ENCODE measurements at regions not wholly inside any gene's neighbourhood (a gene's known extent, or its start where the extent isn't known, plus 50 kb on each side); places are given as distances from the start of the nearest gene placed in this dataset.
A peak's percentile ranks its signal among the peaks of the same experiment; 100 is the strongest.

DNA sequence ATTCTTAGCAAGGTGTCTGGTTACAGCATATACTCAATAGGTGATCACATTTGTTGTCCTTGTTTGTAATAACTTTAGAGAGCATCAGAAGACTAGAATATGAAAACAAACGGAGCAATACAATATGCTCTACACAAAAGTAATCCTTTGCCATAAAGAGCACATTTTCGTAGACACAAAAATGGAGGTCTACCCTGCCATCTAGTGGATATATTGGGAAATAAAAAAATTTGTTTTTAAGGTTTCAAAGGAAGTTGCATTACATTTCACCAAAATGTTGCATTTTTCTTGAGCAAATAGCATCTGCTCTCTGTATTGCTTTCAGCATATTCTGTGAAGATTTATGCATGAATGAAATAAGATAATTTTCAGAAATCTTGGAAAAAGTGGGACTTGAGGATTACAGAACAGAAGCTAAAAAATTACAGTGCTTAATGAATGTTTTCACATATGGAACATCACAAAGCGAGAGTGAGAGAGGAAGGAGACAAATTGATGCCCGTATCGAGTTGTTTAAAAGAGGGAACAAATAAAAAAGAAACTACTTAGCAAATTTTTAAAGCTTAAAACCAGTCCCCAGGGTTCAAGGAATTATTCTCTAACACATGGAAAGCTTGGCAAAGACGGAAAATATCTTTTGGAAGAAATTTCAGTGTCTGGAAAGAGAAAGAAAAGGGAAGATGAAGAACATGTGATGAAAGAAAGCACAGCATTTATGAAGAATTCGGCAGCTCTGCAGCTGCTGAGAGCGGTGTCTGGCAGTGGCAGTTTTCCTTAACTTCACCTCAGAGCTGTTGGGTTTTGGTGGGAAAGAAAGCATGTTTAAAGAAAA lies 390.1 kb downstream of the ANKRD50 start:
- DNase-seq (ENCODE audit: low spot score): no peak

DNA sequence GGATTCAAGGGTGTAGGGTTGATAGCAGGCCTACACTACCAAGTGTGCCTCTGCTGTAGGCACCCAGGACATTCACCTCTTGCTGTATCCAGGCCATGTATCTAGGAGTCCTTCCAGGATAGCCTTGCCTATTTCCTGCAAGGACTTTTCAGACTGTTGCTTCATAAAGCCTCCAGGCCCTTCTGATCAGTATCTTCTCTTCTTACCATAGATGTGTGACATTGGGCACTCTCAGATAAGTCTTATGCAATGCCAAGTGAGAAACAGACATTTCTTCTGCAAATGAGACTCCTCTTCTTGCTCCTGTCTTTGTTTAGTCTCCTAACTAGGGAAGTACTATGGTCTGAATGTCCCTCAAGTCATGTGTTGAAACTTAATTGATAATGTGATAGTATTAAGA lies 386.8 kb downstream of the ANKRD50 start:
- no peak for DNase-seq (ENCODE audit: low spot score)

DNA sequence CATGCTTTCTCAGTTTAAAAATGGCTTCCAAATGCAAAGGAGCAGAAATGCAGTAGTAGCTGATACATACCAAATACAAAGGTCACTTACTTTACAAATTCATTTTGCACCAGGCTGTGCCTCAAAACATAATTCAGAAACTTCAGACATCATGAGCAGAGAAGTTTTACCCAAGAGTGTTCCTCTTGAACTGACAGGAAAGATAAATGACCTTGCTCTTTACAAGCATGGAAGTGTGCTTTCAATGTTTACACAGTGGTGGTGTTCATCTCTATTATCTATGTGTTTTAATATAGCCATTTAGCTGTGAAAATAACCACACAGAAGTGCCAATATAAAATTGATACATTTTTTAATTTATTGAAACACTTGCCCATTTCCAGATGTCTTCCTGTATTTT lies 383.4 kb downstream of the ANKRD50 start:
- DNase-seq (ENCODE audit: low spot score): no peak

DNA sequence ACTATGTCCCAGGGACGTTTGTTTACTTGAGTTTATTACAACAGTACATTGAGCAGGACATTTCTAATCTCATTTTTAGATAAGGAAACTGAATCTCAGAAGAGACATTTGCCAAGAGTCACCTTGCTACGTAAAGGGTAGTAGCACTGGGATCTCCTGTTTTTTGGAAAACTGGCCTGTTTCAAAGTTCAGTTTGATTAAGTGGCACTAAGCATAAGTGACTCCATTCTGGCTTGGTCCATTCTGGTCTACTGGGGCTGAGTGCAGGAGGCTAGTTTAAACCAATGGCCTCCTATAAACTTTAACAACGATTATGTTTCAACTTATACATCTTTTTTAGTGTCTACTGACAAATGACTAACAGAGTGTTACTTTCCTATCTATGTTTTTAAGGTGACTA lies 382.5 kb downstream of the ANKRD50 start:
- no peak for DNase-seq (ENCODE audit: low spot score)

DNA sequence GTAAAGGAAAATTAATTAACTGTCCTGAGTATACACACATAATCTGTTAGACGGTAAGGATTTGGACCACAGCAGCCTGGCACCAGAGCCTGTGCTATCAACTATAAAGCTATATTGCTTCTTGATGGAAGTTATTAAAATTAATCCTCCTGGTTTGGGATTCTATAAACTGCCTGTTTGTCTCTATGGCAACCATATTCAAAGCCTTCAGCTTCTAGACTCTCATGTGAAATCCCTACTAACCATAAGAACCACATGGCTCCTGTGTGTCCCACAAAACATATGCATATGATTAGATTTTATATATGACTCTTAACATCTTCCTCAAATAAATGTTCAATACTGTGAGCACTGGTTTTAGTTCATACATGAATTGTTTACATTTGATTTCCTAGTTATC lies 380.8 kb downstream of the ANKRD50 start:
- no peak for DNase-seq (ENCODE audit: low spot score)

DNA sequence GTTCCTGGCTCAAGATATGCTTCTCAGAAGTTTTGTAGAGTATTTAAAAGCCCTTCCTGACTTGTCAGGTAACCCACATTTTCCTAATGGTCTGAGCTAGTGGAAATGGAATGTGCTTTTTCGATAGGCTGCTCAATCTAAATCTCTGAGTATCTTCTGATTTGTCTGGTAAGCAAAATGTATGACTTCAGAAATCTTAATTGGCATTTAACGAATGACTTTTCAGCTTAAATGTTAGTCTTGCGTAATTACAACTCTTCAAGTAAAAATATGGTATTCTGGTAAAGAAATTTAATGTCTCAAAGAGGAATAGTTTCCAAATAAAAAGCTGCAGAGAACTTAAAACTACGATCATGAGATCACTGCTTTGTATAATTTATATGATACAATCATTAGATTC lies 379.1 kb downstream of the ANKRD50 start:
- DNase-seq (ENCODE audit: low spot score): no peak

DNA sequence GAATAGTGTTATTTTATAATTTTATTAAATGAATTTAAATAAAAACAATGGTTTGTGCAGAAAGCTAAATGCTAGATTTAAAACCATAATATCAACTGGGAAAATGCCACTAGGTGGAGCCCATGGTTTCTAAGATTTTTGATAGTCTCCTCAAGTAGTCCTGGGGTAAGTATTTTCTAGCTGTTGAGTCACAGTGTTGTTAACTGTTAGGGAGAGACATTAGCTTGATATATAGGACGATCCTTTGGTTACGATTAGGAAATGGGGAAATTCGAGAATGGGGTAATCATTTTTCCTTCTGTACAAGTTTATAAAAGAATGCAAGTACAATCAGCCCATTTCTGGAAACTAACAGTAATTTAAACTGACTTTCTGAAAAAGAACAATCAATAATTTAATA lies 378.4 kb downstream of the ANKRD50 start:
- peak; percentile 43 for DNase-seq (ENCODE audit: low spot score)

DNA sequence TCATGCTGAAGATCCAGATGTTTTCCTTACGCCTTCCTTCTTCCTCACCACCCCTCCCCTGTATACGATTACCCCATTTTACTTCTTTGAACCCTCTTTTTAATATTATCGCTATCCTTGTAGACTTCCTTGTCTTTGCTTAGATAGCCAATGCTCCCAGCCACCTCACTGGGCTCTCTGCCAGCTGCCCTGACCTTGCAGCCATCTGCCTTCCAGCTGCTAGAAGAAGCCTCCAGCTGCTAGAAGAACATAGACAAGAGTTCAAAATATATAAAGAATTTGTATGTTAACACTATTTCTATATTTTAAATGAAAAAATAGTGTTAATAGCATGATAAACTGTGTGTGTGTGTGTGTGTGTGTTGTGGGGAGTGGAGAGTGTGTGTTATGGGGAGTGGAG lies 374.7 kb downstream of the ANKRD50 start:
- DNase-seq (ENCODE audit: low spot score): no peak

DNA sequence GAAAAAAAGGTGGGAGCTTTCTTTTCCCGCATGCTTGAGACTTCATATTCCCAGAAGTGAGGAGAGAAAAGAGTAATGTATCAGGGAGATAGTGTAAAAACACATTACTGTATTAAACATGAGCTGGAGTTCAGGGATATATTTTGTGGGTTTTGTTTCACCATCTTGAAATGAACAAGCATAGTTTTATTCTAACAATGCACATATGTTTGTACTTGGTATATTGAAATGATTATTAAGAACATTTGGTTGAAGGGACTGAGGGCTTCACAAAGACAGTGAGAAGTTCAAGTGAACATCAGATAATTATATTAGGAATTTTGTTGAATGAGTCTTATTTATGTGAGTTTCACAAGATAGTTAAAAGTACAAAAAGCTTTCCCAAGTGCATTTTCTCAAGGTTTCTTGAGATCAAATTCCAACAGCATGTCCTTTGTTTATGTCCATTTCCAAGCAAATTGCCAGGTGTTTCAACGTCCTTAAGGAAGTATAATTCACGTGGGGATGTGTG lies 368.8 kb downstream of the ANKRD50 start:
- no peak for DNase-seq (ENCODE audit: low spot score)

DNA sequence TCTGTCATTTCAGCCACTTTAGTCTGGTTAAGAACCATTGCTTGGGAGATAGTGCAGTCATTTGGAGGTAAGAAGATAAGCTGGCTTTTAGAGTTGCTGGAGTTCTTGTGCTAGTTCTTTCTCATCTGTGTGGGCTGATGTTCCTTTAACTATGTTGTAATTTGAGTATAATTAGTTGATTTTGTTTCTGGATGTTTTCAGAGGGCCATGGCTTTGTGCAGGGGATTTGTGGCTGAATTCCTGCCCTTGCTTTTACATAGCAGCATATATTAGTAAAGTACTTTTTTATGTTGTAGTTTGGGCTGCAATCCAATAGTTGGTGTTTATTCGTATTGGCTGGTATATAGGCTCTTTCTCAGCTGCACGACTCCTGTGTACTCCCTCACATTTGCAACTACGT lies 339.6 kb downstream of the ANKRD50 start:
- no peak for DNase-seq (ENCODE audit: low spot score)

DNA sequence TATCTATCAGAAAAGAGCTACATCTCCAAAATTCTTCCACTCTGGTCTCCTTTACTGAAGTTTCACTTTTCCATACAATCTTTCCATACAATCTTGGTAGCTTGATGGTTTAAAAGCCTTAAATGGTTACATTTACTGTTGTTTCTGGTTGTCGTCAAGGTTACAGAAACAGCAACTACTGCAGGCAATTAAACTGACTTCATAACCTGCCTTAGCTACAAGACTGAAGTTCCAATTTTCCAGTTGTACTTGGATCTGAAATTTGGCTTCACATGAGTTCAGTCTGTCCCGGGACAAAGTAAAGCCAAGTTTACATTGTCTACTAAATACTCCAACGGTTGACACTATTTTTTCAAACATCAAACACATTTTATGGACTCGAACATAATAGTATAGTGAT lies 326.4 kb downstream of the ANKRD50 start:
- DNase-seq (ENCODE audit: low spot score): no peak

DNA sequence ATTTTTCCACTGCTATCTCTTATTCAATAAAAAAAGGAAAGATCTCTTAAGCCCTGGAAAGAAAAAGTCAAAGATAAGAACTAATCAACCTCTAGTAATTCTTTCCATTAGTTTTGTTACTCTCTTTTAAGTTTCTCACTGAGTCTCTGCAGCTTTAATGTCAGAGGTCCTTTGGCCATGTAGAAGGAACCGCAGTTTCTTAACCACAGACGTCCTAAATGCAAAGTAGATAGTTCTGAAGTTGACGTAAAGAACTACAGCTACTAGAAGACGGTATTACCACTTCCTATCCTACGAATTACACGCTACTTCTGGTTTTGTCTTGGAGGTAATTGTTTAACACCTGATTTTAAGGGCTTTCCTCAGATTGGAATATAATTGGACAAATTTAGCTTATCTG lies 325.9 kb downstream of the ANKRD50 start:
- DNase-seq (ENCODE audit: low spot score): no peak

DNA sequence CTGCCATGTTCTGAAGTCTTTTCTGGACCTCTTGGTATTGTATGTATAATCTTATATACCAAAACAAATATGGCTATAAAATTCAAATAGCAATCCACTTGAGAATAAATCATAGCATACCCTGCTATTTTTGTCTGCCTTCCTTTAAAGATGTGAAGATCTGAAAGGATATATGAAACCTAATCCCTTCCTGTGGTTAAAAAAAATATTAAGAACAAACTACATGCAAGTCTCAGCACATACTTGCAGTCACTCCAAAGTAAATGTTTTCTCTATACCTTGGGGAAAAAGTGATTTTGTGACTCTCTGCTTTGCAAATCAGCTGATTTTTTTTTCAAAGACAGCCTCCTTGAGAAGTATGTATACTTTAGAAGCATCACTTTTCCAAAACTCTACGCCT lies 322.9 kb downstream of the ANKRD50 start:
- no peak for DNase-seq (ENCODE audit: low spot score)

DNA sequence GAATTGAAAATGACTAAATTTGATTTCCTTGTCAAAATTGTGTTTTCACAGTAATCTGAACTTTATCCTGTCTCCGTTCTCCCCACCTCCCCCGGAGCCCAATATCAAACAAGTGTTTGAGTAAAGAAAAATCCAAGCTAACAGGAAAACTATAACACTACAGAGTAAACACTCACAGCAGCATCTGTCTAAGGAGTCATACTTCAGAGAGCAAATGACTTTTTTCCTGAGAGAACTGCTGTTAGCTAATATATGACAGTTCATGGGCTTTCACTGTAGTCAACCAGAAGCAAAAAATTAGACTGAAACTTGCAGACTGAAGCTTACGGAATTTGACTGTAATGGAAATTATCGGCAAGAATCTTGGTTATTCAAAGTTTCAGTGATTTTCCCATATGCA lies 321.7 kb downstream of the ANKRD50 start:
- DNase-seq (ENCODE audit: low spot score): no peak

DNA sequence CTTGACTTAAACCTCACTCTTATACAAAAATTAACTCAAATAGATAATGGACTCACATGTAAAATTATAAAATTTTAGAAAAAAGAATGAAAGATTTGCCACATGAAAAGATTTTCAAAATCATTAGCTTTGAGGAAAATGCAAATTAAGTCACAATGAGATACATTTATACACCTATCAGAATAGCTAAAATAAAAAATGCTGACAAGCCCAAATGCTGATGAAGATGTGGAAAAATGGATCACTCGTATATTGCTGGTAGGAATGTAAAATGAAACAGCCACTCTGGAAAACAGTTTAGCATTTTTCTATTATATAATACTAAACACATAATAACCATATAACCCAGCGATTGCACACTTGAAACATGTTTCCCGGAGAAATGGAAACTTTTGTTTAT lies 316.2 kb downstream of the ANKRD50 start:
- no peak for DNase-seq (ENCODE audit: low spot score)

DNA sequence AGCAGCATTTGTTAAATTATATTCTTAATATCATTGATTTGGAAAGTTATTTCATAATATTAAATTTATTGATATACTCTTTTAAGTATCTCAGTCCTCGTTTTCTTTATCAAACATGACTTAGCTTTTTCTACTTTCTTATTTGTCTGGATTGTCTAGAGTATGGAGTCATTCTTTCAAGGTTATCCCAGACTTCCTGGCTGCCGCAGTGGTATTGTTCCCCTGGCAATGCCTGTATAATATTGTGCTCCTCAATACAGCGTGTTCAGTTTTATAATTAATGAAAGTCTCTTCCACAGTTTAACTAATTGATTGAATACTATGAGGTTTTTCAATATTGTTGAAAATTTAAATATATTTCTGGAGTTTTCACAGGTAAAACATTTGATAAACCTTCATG lies 310.9 kb downstream of the ANKRD50 start:
- DNase-seq (ENCODE audit: low spot score): no peak

DNA sequence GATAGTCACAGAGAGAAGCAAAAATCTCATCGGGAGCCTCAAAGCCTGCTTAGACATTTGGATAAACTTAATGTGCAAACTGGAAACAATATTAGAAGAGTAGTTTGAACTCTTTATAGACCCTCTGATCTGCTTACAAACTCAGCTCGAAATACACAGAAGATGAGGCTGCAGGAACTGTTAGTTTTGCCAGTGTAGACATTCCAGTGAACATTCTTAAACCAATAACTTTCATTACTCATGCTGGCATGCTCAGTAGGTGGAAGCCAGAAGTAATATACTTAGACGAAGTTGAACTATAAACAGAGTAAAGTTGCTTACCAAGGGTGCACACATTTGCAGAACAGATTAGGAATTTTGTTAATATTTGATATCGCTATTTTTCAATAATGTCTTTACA lies 303.5 kb downstream of the ANKRD50 start:
- no peak for DNase-seq (ENCODE audit: low spot score)

DNA sequence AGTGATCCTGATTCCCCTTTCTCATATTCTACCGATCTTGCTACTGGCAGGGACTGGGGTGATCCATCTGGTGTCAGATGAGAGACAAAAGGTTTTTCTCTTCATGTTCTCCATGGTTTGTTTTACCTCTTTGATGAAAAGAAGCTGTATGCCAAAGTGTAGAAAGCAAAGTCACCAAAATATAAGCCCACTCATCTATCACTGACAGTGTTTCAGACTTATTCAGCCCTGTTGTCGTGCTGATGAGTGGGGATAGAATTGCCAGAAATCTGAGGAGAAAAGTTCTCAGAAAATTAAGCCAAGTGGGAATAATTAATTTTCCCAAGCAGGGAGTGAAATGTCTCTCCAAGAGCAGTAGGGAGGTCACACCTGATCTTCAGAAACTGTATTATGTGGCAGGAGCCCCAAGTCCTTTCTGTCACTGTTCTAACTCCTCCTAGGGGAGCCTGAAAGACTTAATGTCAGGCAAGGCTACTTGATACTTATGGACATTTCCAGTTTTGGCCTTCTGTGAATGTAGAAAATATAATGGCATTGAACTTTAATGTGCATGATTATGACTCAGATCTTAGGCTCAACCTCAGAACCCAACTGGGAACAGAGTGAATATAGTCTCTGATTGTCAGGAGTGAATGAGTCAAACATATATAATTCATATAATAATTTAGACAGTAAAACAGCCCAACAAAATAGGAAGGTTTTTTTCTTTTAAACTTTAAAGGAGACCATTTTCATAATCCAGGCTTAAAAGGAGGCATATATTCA lies 298.1 kb downstream of the ANKRD50 start:
- no peak for DNase-seq (ENCODE audit: low spot score)

DNA sequence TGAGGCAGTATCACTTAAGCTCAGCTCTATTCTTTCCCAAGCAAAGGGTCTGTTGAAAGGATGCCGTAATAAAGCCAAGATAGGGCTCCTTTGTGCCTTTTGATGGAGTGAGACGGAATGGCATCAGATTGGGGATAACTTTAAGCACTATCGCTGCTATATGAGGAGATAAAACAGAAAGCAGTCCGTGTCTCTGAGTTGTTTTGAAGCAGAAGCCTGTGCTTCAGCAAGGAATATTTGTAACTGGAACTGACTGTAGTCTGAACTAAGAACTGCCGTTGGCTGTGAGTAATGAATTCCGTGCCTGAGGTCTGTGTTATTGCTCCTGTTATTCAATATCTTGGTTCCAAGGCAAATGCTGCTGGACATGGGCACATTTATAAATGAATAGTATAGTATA lies 297.4 kb downstream of the ANKRD50 start:
- DNase-seq (ENCODE audit: low spot score): no peak

DNA sequence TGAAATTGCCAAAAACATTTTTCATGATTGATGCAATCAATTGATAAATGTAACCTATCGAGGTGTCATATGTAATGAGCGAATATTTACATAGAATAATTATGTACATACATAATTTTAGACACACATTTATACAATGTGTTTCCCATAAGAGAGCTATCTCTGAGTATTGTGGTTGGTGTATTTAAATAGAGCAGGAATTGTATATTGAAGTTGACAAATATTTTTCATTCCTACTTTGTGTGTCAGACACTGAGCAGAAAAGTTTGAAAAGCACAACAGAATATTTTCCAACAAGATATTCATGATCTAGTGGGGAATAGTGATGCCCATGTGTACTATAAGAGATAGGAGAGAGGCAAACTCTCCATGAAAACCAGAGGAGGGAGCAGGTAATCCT lies 295.2 kb downstream of the ANKRD50 start:
- no peak for DNase-seq (ENCODE audit: low spot score)

DNA sequence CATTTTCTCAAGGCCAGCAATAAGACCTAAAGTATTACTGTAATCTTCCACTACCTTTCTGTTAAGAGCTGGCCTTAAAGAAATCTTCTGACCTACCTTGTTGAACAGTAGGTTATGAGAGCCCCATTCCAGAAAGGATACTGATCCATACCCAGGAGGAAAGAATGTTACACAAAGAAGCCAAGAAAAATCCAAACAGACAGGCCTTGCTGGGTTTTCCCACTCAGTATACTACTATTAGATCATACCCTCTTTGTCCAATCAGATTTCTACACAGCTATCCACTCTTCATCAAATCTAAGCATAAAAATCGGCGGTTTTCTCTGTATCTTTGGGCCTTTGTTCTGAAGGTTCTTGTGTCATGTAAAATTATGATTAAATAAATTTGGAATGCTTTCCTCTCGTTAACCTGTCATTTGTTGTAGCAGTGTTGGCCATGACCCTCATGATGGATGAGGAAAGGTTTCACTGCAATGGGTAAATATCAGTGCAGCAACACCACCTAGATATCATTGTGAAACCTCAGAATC lies 292.3 kb downstream of the ANKRD50 start:
- no peak for DNase-seq (ENCODE audit: low spot score)

DNA sequence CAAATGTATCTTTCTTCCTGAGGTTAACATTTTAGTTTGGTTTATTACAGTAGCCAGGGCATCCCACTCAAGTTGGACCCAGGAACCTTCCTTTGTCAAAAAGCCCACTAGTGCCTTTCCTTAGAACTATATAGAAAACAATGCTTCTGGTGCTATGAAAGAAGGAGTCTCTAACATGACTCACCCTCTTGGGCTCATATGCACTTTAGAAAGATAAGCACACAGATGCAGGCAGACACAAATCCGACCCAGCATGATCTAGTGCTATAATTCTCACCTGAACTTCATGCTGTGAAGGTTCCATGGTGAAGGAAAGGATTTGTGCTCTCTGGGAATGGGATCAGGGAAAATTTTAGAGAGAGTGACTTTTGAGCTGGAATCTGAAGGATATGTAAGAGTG lies 289.4 kb downstream of the ANKRD50 start:
- no peak for DNase-seq (ENCODE audit: low spot score)

DNA sequence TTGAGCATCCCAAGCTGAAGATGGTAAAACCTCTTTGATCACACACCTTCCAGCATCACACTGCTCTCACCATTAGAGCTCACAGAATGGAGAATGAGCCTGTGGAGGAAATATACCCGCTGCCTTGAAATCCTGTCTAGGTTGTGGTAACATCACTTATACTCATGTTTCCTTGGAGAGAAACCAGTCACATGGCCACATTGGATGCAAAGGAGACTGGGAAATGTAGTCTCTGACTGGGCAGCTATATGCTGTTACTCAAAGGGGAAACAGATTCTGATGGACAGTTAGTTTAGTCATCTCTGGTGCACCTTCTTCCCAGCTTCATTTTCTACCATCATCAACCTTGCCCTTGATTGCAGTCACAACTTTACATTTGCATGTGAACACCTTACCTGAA lies 286.3 kb downstream of the ANKRD50 start:
- DNase-seq (ENCODE audit: low spot score): no peak

Data from hepatic stellate cell (primary cell).